Keratinocyte (primary cell): ENCODE measurements at regions not wholly inside any gene's neighbourhood (a gene's known extent, or its start where the extent isn't known, plus 50 kb on each side); places are given as distances from the start of the nearest gene placed in this dataset.

ENCODE experiments used
- DNase-seq: peaks from one replicate; pipeline ENCODE4 v3.0.0-alpha.2; 2011; ENCODE audit warnings: low read depth, missing footprints, low spot score
- FAIRE-seq: peaks from 2 replicates; lab custom pipeline; 2011; peaks lifted over from hg19 to GRCh38; lab: Jason Lieb, UNC
- H2AFZ ChIP-seq: 2 replicates; pipeline ENCODE4 v1.6.0; 2012; ENCODE audit warnings: low read length, control low read depth, inconsistent platforms; ENCODE audit not compliant: control insufficient read depth
- H3K27ac ChIP-seq: 2 replicates; pipeline ENCODE4 v1.5.1; 2011; ENCODE audit warnings: low read length; ENCODE audit not compliant: control insufficient read depth, insufficient read depth
- H3K27me3 ChIP-seq: 3 replicates; pipeline ENCODE4 v1.6.0; 2011; ENCODE audit warnings: low read length; ENCODE audit not compliant: control insufficient read depth, insufficient read depth; ENCODE audit errors: extremely low read depth
- H3K36me3 ChIP-seq, 2 experiments: 2 replicates in 1 of 2; 3 replicates in 1 of 2; pipeline ENCODE4 v1.5.1; 2011; ENCODE audit warnings: low read length in 2 of 2, mild to moderate bottlenecking in 1 of 2; ENCODE audit not compliant: control insufficient read depth in 2 of 2, insufficient read depth in 2 of 2; ENCODE audit errors: extremely low read depth in 1 of 2
- H3K4me1 ChIP-seq: 3 replicates; pipeline ENCODE4 v1.5.1; 2011; ENCODE audit warnings: low read length; ENCODE audit not compliant: control insufficient read depth, insufficient read depth; ENCODE audit errors: extremely low read depth
- H3K4me2 ChIP-seq: 3 replicates; pipeline ENCODE4 v1.6.0; 2011; ENCODE audit warnings: low read depth, low read length; ENCODE audit not compliant: control insufficient read depth, insufficient read depth; ENCODE audit errors: extremely low read depth
- H3K4me3 ChIP-seq, 3 experiments: fragments of 200-600 bp in 1 of 3; sonication (generic) in 1 of 3; 2 replicates in 2 of 3; 3 replicates in 1 of 3; pipeline ENCODE4 v1.5.1; 2011 to 2016; ENCODE audit warnings: low read length in 3 of 3, mild to moderate bottlenecking in 3 of 3, control low read depth in 2 of 3, inconsistent platforms in 1 of 3, low read depth in 1 of 3, mixed read lengths in 1 of 3, mixed run types in 1 of 3, moderate library complexity in 1 of 3; ENCODE audit not compliant: control insufficient read depth in 2 of 3, insufficient read depth in 2 of 3; ENCODE audit errors: extremely low read depth in 1 of 3
- H3K79me2 ChIP-seq: 2 replicates; pipeline ENCODE4 v1.6.0; 2012; ENCODE audit warnings: low read length; ENCODE audit not compliant: control insufficient read depth, insufficient read depth
- H3K9ac ChIP-seq: 3 replicates; pipeline ENCODE4 v1.6.0; 2011; ENCODE audit warnings: low read length; ENCODE audit not compliant: control insufficient read depth, insufficient read depth; ENCODE audit errors: extremely low read depth
- H3K9me1 ChIP-seq: 3 replicates; pipeline ENCODE4 v1.6.0; 2011; ENCODE audit warnings: low read length; ENCODE audit not compliant: control insufficient read depth, insufficient read depth; ENCODE audit errors: extremely low read depth
- H3K9me3 ChIP-seq: 2 replicates; pipeline ENCODE4 v1.5.1; 2012; ENCODE audit warnings: low read depth, low read length; ENCODE audit not compliant: control insufficient read depth
- H4K20me1 ChIP-seq: 3 replicates; pipeline ENCODE4 v1.6.0; 2011; ENCODE audit warnings: low read length; ENCODE audit not compliant: control insufficient read depth, insufficient read depth; ENCODE audit errors: extremely low read depth
- EZH2 ChIP-seq: IDR thresholded peaks from one replicate; pipeline ENCODE4 v1.6.1; 2012; ENCODE audit warnings: inconsistent platforms, mild to moderate bottlenecking, low read length, moderate library complexity
- dilution Hi-C: fragments of 300-500 bp; cut with MboI; formaldehyde crosslinking; loops from one replicate; pipeline ENCODE4 v1.7.0; 2020; ENCODE audit warnings: low sequenced_read_pairs; ENCODE audit not compliant: extremely low pct_ligation_motif_present
- TF ChIP-seq, protein P1 (sequence below), 3 experiments: IDR thresholded peaks in 1 of 3; conservative IDR thresholded peaks in 1 of 3; optimal IDR thresholded peaks in 1 of 3; 2 replicates in 2 of 3; 3 replicates in 1 of 3; pipeline versions ENCODE3 to v1.5.1; 2011; ENCODE audit warnings: low read length in 3 of 3, mild to moderate bottlenecking in 3 of 3, moderate library complexity in 2 of 3, control low read depth in 1 of 3, inconsistent platforms in 1 of 3; ENCODE audit not compliant: insufficient read depth in 2 of 3; ENCODE audit errors: extremely low read depth in 1 of 3

DNA sequence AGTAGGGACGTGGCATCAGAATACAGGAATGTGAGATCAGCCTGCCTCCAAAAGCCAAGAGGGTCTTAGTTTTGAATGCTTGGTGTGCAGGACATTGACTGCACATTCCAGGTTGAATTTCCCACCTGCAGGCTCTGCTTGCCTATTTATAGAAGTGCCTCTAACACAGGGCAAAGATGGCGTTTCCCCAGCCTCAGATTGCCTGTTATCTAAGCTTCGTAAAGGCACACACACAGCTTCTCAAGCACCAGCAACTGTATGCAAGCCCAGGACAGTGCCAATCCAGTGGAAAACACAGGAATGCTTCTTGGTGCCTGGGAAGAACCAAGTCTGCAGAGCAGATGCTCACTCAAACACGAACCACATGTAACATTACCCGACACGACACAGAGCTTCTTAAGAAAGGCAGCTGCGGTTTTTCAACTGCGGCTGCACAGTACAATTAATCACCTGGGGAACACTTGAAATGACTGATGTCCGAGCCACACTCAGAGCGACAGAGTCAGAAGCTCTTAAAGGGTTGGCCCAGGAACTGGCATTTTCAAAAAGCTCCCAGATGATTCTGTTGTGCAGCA, 90.0 kb upstream of the ANKRD34C start:
- Histone ChIP-seq H3K4me2 (no peak overlapping the region), H3K9ac (no peak overlapping the region), H3K79me2 (no peaks in the 10 kb centered on the region), H3K9me3 (no peaks in the 10 kb centered on the region), H3K4me1 (no peaks in the 10 kb centered on the region), H3K27me3 (peaks cover 14% of the 10 kb centered on the region), H3K9me1 (no peaks in the 10 kb centered on the region), H3K4me3 (no peak overlapping the region), H4K20me1 (no peaks in the 10 kb centered on the region), H2AFZ (no peak overlapping the region), H3K27ac (no peak overlapping the region), H3K36me3 (no peaks in the 10 kb centered on the region)
- TF ChIP-seq EZH2: no peak
- TF ChIP-seq, protein P1, sequence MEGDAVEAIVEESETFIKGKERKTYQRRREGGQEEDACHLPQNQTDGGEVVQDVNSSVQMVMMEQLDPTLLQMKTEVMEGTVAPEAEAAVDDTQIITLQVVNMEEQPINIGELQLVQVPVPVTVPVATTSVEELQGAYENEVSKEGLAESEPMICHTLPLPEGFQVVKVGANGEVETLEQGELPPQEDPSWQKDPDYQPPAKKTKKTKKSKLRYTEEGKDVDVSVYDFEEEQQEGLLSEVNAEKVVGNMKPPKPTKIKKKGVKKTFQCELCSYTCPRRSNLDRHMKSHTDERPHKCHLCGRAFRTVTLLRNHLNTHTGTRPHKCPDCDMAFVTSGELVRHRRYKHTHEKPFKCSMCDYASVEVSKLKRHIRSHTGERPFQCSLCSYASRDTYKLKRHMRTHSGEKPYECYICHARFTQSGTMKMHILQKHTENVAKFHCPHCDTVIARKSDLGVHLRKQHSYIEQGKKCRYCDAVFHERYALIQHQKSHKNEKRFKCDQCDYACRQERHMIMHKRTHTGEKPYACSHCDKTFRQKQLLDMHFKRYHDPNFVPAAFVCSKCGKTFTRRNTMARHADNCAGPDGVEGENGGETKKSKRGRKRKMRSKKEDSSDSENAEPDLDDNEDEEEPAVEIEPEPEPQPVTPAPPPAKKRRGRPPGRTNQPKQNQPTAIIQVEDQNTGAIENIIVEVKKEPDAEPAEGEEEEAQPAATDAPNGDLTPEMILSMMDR (optimal IDR thresholded peaks at IDR 0.05 in 1 of 3, IDR thresholded peaks at IDR 0.05 in 1 of 3, conservative IDR thresholded peaks at IDR 0.05 in 1 of 3; ENCODE audit: extremely low read depth in 1 of 3, insufficient read depth in 2 of 3, low read length in 3 of 3): no peak
- dilution Hi-C loops: loop anchor here (25.0 kb wide), 1 partner anchor 155 kb away; no protein-coding TSS in a partner anchor
- no peak for DNase-seq
- no peak for FAIRE-seq

DNA sequence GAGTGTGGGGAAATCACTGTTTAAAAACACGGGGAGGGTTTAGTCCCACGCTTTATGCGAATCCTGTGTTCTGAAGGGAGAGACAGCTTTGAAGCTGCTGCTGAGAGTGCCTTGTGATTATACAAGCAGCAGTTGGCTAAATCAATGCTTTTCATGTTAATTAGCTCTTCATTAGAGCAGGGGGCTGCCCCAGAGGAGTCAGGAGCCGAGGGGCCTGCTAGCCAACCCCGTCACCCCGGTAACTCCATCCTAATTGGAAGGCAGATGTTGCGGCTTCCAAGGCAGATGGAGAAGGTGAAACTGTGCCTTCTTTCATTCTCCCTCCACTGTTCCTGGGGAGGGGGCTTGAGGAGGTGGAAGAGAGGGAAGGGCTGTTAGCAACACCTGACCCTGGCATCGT, 92.4 kb upstream of the ANKRD34C start:
- no peaks in the 10 kb centered on the region for H3K4me1 ChIP-seq
- dilution Hi-C loops: loop anchor here (25.0 kb wide), 1 partner anchor 153 kb away; no protein-coding TSS in a partner anchor
- H2AFZ ChIP-seq: no peak overlapping the region
- no peaks in the 10 kb centered on the region for H3K9me3 ChIP-seq
- H3K4me3 ChIP-seq: no peak overlapping the region
- H3K79me2 ChIP-seq: no peaks in the 10 kb centered on the region
- no peaks in the 10 kb centered on the region for H3K36me3 ChIP-seq
- DNase-seq (no peak), FAIRE-seq (no peak)
- H4K20me1 ChIP-seq: no peaks in the 10 kb centered on the region
- no peak overlapping the region for H3K9ac ChIP-seq
- H3K27ac ChIP-seq: no peak overlapping the region
- H3K4me2 ChIP-seq: no peak overlapping the region
- no peak for TF ChIP-seq EZH2
- TF ChIP-seq, protein P1 (optimal IDR thresholded peaks at IDR 0.05 in 1 of 3, IDR thresholded peaks at IDR 0.05 in 1 of 3, conservative IDR thresholded peaks at IDR 0.05 in 1 of 3; ENCODE audit: extremely low read depth in 1 of 3, insufficient read depth in 2 of 3, low read length in 3 of 3): no peak
- H3K9me1 ChIP-seq: no peaks in the 10 kb centered on the region
- H3K27me3 ChIP-seq: peaks cover 14% of the 10 kb centered on the region
